GM12874 (cell line): ENCODE measurements at regions not wholly inside any gene's neighbourhood (a gene's known extent, or its start where the extent isn't known, plus 50 kb on each side); places are given as distances from the start of the nearest gene placed in this dataset.

Experiments
- CTCF ChIP-seq: IDR thresholded peaks from 2 replicates; pipeline ENCODE4 v1.5.1; 2011; ENCODE audit warnings: low read depth, mild to moderate bottlenecking, control low read depth, low read length, moderate library complexity; ENCODE audit not compliant: insufficient read depth

GRCh38 chr6:16939839-16940238 is 162.0 kb upstream of the STMND1 start:
- TF ChIP-seq CTCF: no peak

- TF ChIP-seq CTCF: no peak
Observed at GRCh38 chr6:16939351-16939750, 162.5 kb upstream of the STMND1 start.

DNA sequence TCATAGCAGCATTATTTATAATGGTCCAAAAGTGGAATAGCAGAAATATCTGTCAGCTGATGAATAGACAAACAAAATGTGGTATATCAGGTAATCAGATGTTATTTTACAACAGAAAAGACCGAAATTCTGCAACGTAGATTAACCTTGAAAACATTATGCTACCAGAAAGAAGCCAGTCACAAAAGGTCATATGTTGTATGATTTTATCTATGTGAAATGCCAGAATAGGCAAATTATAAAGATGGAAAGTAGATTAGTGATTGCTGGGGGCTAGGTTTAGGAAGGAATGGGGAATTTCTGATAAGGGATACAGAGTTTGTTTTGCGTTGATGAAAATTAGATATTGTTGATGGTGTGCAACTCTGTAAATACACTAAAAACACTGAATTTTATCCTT is 165.0 kb upstream of the STMND1 start:
- TF ChIP-seq CTCF: no peak

GRCh38 chr6:16933961-16934360 is 167.9 kb upstream of the STMND1 start:
- TF ChIP-seq CTCF: no peak

- no peak for TF ChIP-seq CTCF
Observed at GRCh38 chr6:16933532-16933931, 168.3 kb upstream of the STMND1 start.

GRCh38 chr6:16932920-16933319 is 168.9 kb upstream of the STMND1 start:
- TF ChIP-seq CTCF: no peak

DNA sequence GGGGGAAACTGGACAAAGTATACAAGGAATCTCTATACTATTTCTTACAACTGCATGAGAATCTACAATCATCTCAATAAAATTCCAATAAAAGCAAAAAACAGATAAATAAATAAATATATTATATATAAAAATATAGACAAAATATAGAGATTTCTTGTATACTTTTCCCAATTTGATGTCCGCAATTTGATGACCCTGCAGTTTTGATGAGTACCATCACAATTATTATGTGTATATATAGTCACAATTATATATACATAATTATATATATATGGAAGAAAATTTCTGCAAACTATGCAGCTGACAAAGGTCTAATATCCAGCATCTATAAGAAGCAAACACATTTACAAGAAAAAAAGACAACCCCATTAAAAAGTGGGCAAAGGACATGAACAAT is 169.2 kb upstream of the ATXN1 start:
- no peak for TF ChIP-seq CTCF

- TF ChIP-seq CTCF: no peak
Observed at GRCh38 chr6:16929809-16930208, 168.5 kb upstream of the ATXN1 start.
